Astrocyte (in vitro differentiated cells and primary cell): ENCODE measurements at regions not wholly inside any gene's neighbourhood (a gene's known extent, or its start where the extent isn't known, plus 50 kb on each side); places are given as distances from the start of the nearest gene placed in this dataset.
"Not testable (repeated sequence)": the region's sequence is repeated elsewhere in the genome, so short reads cannot be mapped to it uniquely, and the experiment has no call there.

Source experiments
- DNase-seq: peaks from one replicate; pipeline ENCODE4 v3.0.0-alpha.2; 2010; ENCODE audit warnings: low read depth
- FAIRE-seq: peaks from 2 replicates; lab custom pipeline; 2011; peaks lifted over from hg19 to GRCh38; lab: Jason Lieb, UNC
- H2AFZ ChIP-seq: 2 replicates; pipeline ENCODE4 v1.6.0; 2012; ENCODE audit warnings: low read depth, low read length, inconsistent platforms
- H3K27ac ChIP-seq: 2 replicates; pipeline ENCODE4 v1.5.1; 2011; ENCODE audit warnings: low read depth, low read length, inconsistent platforms
- H3K27me3 ChIP-seq: 2 replicates; pipeline ENCODE4 v1.6.0; 2011; ENCODE audit warnings: low read length, inconsistent platforms; ENCODE audit not compliant: insufficient read depth
- H3K36me3 ChIP-seq: 2 replicates; pipeline ENCODE4 v1.5.1; 2011; ENCODE audit warnings: low read length, inconsistent platforms; ENCODE audit not compliant: insufficient read depth
- H3K4me1 ChIP-seq: 2 replicates; pipeline ENCODE4 v1.5.1; 2011; ENCODE audit warnings: low read length, inconsistent platforms; ENCODE audit not compliant: insufficient read depth
- H3K4me2 ChIP-seq: 2 replicates; pipeline ENCODE4 v1.6.0; 2012; ENCODE audit warnings: low read length, inconsistent platforms
- H3K4me3 ChIP-seq: 2 replicates; pipeline ENCODE4 v1.5.1; 2011; ENCODE audit warnings: low read depth, mild to moderate bottlenecking, low read length, inconsistent platforms; ENCODE audit not compliant: insufficient read depth
- H3K79me2 ChIP-seq: 2 replicates; pipeline ENCODE4 v1.6.0; 2012; ENCODE audit warnings: mild to moderate bottlenecking, low read length, inconsistent platforms; ENCODE audit not compliant: insufficient read depth
- H3K9ac ChIP-seq: 2 replicates; pipeline ENCODE4 v1.6.0; 2012; ENCODE audit warnings: mild to moderate bottlenecking, low read length, inconsistent platforms
- H3K9me3 ChIP-seq: 2 replicates; pipeline ENCODE4 v1.5.1; 2012; ENCODE audit warnings: low read depth, mild to moderate bottlenecking, low read length, inconsistent platforms; ENCODE audit not compliant: insufficient read depth
- H4K20me1 ChIP-seq: 2 replicates; pipeline ENCODE4 v1.6.0; 2012; ENCODE audit warnings: low read length, inconsistent platforms; ENCODE audit not compliant: insufficient read depth
- H3K27ac Mint-ChIP-seq: one replicate; pipeline ENCODE4 v1.8.0; 2021; ENCODE audit warnings: mild to moderate bottlenecking, mixed read lengths; ENCODE audit not compliant: unreplicated experiment
- H3K27me3 Mint-ChIP-seq: one replicate; pipeline ENCODE4 v1.8.0; 2021; ENCODE audit warnings: low read depth, mixed read lengths; ENCODE audit not compliant: unreplicated experiment
- H3K36me3 Mint-ChIP-seq: one replicate; pipeline ENCODE4 v1.8.0; 2021; ENCODE audit warnings: low read depth, mixed read lengths; ENCODE audit not compliant: unreplicated experiment
- H3K4me1 Mint-ChIP-seq: one replicate; pipeline ENCODE4 v1.8.0; 2021; ENCODE audit warnings: low read depth, mixed read lengths; ENCODE audit not compliant: unreplicated experiment
- H3K4me3 Mint-ChIP-seq: one replicate; pipeline ENCODE4 v1.8.0; 2021; ENCODE audit warnings: mild to moderate bottlenecking, moderate library complexity, mixed read lengths; ENCODE audit not compliant: unreplicated experiment
- H3K9me3 Mint-ChIP-seq: one replicate; pipeline ENCODE4 v1.8.0; 2021; ENCODE audit warnings: mild to moderate bottlenecking, mixed read lengths; ENCODE audit not compliant: unreplicated experiment
- CTCF ChIP-seq: IDR thresholded peaks from 2 replicates; pipeline ENCODE4 v1.5.1; 2011; ENCODE audit warnings: low read depth, mild to moderate bottlenecking, inconsistent platforms, low read length, moderate library complexity; ENCODE audit not compliant: insufficient read depth
- EZH2 ChIP-seq: IDR thresholded peaks from 2 replicates; pipeline ENCODE4 v1.6.1; 2012; ENCODE audit warnings: mild to moderate bottlenecking, low read length, inconsistent platforms; ENCODE audit not compliant: insufficient read depth

GRCh38 chr3:187481426-187481825 is 113.2 kb downstream of the RTP4 start:
- H3K4me1 Mint-ChIP-seq = no peaks in the 10 kb centered on the region
- H3K27ac ChIP-seq = no peak overlapping the region
- no peak overlapping the region for H3K4me3 ChIP-seq

GRCh38 chr3:187475613-187476012 is 107.4 kb downstream of the RTP4 start:
- H3K4me1 Mint-ChIP-seq, H4K20me1 ChIP-seq, H2AFZ ChIP-seq, H3K9ac ChIP-seq, H3K79me2 ChIP-seq, H3K9me3 ChIP-seq, H3K4me2 ChIP-seq, H3K27me3 ChIP-seq, DNase-seq, H3K36me3 Mint-ChIP-seq, H3K4me1 ChIP-seq, H3K4me3 Mint-ChIP-seq, H3K27ac Mint-ChIP-seq, H3K27me3 Mint-ChIP-seq, H3K36me3 ChIP-seq, FAIRE-seq, H3K27ac ChIP-seq, H3K4me3 ChIP-seq: not testable (repeated sequence)
- H3K9me3 Mint-ChIP-seq = peaks cover 24% of the 10 kb centered on the region

More at GRCh38 chr3:187481426-187481825, 113.2 kb downstream of the RTP4 start:
- DNase-seq = no peak
- TF ChIP-seq EZH2 (no peak), CTCF (no peak)
- H3K9ac ChIP-seq = no peak overlapping the region
- H2AFZ ChIP-seq = no peak overlapping the region
- no peak overlapping the region for H3K4me2 ChIP-seq
- peaks cover 8% of the 10 kb centered on the region for H3K9me3 Mint-ChIP-seq
- H3K79me2 ChIP-seq = no peaks in the 10 kb centered on the region
- H3K36me3 ChIP-seq = no peaks in the 10 kb centered on the region
- no peaks in the 10 kb centered on the region for H3K27me3 ChIP-seq
- H3K4me1 ChIP-seq = no peaks in the 10 kb centered on the region
- H3K27ac Mint-ChIP-seq = no peak overlapping the region
- H3K36me3 Mint-ChIP-seq = no peaks in the 10 kb centered on the region
- H3K4me3 Mint-ChIP-seq = no peak overlapping the region
- FAIRE-seq = no peak
- peaks cover 6% of the 10 kb centered on the region for H3K27me3 Mint-ChIP-seq
- peaks cover 3% of the 10 kb centered on the region for H3K9me3 ChIP-seq
- no peaks in the 10 kb centered on the region for H4K20me1 ChIP-seq

- Histone ChIP-seq H3K9me3 (peaks cover 5% of the 10 kb centered on the region), H3K79me2 (no peaks in the 10 kb centered on the region), H4K20me1 (no peaks in the 10 kb centered on the region), H3K36me3 (no peaks in the 10 kb centered on the region), H3K27ac (no peak overlapping the region), H2AFZ (no peak overlapping the region), H3K27me3 (no peaks in the 10 kb centered on the region), H3K4me2 (no peak overlapping the region), H3K4me1 (no peaks in the 10 kb centered on the region), H3K4me3 (no peak overlapping the region), H3K9ac (no peak overlapping the region)
- no peak overlapping the region for H3K27ac Mint-ChIP-seq
- no peak overlapping the region for H3K4me3 Mint-ChIP-seq
- no peaks in the 10 kb centered on the region for H3K4me1 Mint-ChIP-seq
- DNase-seq = no peak
- no peak for FAIRE-seq
- TF ChIP-seq CTCF (no peak), EZH2 (no peak)
- H3K9me3 Mint-ChIP-seq = peaks cover 33% of the 10 kb centered on the region
- peaks cover 3% of the 10 kb centered on the region for H3K27me3 Mint-ChIP-seq
- peaks cover 5% of the 10 kb centered on the region for H3K36me3 Mint-ChIP-seq
These were observed 105.7 kb downstream of the RTP4 start for GRCh38 chr3:187473778-187474406.

- H3K27ac ChIP-seq, H3K9ac ChIP-seq, H3K27me3 ChIP-seq, H3K36me3 Mint-ChIP-seq, H3K9me3 ChIP-seq, H4K20me1 ChIP-seq, H3K4me3 Mint-ChIP-seq, H3K79me2 ChIP-seq, H3K27ac Mint-ChIP-seq, H3K36me3 ChIP-seq, H3K4me1 Mint-ChIP-seq, DNase-seq, H3K4me2 ChIP-seq, H2AFZ ChIP-seq, H3K27me3 Mint-ChIP-seq, H3K4me1 ChIP-seq, H3K4me3 ChIP-seq, FAIRE-seq: not testable (repeated sequence)
- H3K9me3 Mint-ChIP-seq = peaks cover 21% of the 10 kb centered on the region
These were observed 98.1 kb downstream of the RTP4 start for GRCh38 chr3:187466306-187466705.
